Testis (tissue), 2 donors: ENCODE measurements at regions not wholly inside any gene's neighbourhood (a gene's known extent, or its start where the extent isn't known, plus 50 kb on each side); places are given as distances from the start of the nearest gene placed in this dataset.

ENCODE experiments used
- DNase-seq: peaks from one replicate; pipeline ENCODE4 v3.0.0-alpha.2; 2019
- H3K27ac ChIP-seq, 2 donors: fragments of 200-600 bp; sonication (generic); one replicate each; pipeline ENCODE4 v1.5.1; 2019
- H3K27me3 ChIP-seq: fragments of 200-600 bp; sonication (generic); one replicate; pipeline ENCODE4 v1.5.1; 2019
- H3K36me3 ChIP-seq: fragments of 200-600 bp; sonication (generic); one replicate; pipeline ENCODE4 v1.5.1; 2017; ENCODE audit warnings: low read depth; ENCODE audit errors: missing control alignments
- H3K4me1 ChIP-seq: fragments of 200-600 bp; sonication (generic); one replicate; pipeline ENCODE4 v1.5.1; 2019
- H3K4me3 ChIP-seq, 2 donors: fragments of 200-600 bp; sonication (generic); one replicate each; pipeline ENCODE4 v1.5.1; 2017 to 2019
- H3K9me3 ChIP-seq: fragments of 200-600 bp; sonication (generic); one replicate; pipeline ENCODE4 v1.5.1; 2017
- POLR2A ChIP-seq: fragments of 450-650 bp; IDR thresholded peaks from one replicate; pipeline ENCODE4 v1.6.1; 2017; ENCODE audit warnings: antibody characterized with exemption, mild to moderate bottlenecking, moderate library complexity
- WGBS, 2 donors: methylation state at CpG; one replicate each; pipeline ENCODE4 v1.1.5; 2018; 5-methylcytosine and 5-hydroxymethylcytosine counted together
- intact Hi-C: fragments of 100-400 bp; cut with DNase I; formaldehyde crosslinking; loops from one replicate; pipeline ENCODE4 v1.15.1; 2023; ENCODE audit warnings: low total_unique reads
- TF ChIP-seq, protein P1 (sequence below), 3 experiments: fragments of 450-650 bp in 2 of 3; fragments of 200-600 bp in 1 of 3; sonication (generic) in 1 of 3; IDR thresholded peaks; one replicate each; pipeline ENCODE4 v1.5.1; 2016 to 2019; ENCODE audit warnings: antibody characterized with exemption in 3 of 3, mild to moderate bottlenecking in 2 of 3, moderate library complexity in 1 of 3

- no peak for DNase-seq
- intact Hi-C loops = no loop called here
- H3K4me1 ChIP-seq = no peaks in the 10 kb centered on the region
- H3K9me3 ChIP-seq = no peaks in the 10 kb centered on the region
- no peaks in the 10 kb centered on the region for H3K36me3 ChIP-seq
- H3K4me3 ChIP-seq = no peak overlapping the region
- WGBS, 2 donors = 87 to 91% methylated on average over 3 of the region's 3 CpGs
- H3K27ac ChIP-seq = no peak overlapping the region
- TF ChIP-seq, protein P1, sequence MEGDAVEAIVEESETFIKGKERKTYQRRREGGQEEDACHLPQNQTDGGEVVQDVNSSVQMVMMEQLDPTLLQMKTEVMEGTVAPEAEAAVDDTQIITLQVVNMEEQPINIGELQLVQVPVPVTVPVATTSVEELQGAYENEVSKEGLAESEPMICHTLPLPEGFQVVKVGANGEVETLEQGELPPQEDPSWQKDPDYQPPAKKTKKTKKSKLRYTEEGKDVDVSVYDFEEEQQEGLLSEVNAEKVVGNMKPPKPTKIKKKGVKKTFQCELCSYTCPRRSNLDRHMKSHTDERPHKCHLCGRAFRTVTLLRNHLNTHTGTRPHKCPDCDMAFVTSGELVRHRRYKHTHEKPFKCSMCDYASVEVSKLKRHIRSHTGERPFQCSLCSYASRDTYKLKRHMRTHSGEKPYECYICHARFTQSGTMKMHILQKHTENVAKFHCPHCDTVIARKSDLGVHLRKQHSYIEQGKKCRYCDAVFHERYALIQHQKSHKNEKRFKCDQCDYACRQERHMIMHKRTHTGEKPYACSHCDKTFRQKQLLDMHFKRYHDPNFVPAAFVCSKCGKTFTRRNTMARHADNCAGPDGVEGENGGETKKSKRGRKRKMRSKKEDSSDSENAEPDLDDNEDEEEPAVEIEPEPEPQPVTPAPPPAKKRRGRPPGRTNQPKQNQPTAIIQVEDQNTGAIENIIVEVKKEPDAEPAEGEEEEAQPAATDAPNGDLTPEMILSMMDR (IDR thresholded peaks at IDR 0.05) = no peak
- no peak for TF ChIP-seq POLR2A
- H3K27me3 ChIP-seq = no peaks in the 10 kb centered on the region
Measured at GRCh38 chr22:48873191-48873520, 954.5 kb downstream of the BRD1 start.

DNA sequence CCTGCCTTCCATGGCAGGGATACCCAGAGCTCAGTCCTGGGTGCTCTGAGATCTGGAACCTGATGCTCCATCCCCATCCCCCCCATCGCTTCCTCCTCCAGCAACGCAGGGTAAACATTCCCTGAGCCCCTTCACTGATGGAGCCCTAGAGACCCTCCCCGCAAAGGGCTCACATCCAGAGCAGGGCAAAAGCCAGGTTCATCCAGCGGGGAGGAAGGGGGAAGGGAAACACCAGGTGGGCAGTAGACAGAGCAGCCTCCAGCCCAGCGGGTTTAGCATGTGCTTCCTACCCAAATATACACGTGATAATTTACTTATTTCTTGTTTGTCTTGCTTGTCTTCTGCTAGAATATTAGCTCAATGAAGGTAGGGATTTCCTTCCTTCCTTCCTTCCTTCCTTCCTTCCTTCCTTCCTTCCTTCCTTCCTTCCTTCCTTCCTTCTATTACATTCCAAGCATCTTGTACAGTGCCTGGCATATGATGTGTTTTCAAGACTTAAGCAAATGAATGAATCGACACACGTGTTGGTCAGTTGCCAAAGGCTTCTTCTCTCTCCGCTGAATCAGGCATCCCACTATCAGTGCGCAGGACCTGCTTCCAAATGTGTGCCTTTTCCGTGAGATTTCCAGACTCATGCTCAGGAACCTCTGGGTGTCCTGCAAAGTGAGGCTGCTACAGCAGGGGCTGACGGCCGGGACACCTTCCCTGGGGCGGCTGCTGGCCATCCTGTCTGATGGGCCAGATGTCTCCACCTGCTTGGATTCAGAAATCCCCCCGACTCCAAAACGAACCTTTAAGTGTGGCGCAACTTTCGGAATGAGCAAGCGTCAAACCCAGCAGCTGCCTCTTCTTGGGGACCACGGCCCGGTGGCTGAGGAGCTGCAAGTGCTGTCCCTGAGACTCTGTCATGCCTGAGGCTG lies 955.1 kb downstream of the BRD1 start:
- DNase-seq = no peak
- no peaks in the 10 kb centered on the region for H3K36me3 ChIP-seq
- TF ChIP-seq, protein P1 (IDR thresholded peaks at IDR 0.05) = no peak
- TF ChIP-seq POLR2A = no peak
- 79 to 81% methylated on average over 15 to 21 of the region's 21 CpGs for WGBS, 2 donors
- no peak overlapping the region for H3K27ac ChIP-seq
- intact Hi-C loops = no loop called here
- H3K4me1 ChIP-seq = no peaks in the 10 kb centered on the region
- no peak overlapping the region for H3K4me3 ChIP-seq
- H3K9me3 ChIP-seq = no peaks in the 10 kb centered on the region
- H3K27me3 ChIP-seq = no peaks in the 10 kb centered on the region

GRCh38 chr22:48871176-48871840 lies 956.4 kb downstream of the BRD1 start:
- DNase-seq = no peak
- 75 to 82% methylated on average over 9 to 12 of the region's 12 CpGs for WGBS, 2 donors
- Histone ChIP-seq H3K9me3 (no peaks in the 10 kb centered on the region), H3K27ac (no peak overlapping the region), H3K36me3 (no peaks in the 10 kb centered on the region), H3K27me3 (no peaks in the 10 kb centered on the region), H3K4me1 (no peaks in the 10 kb centered on the region), H3K4me3 (no peak overlapping the region)
- TF ChIP-seq, protein P1 (IDR thresholded peaks at IDR 0.05) = no peak
- TF ChIP-seq POLR2A = no peak
- intact Hi-C loops = no loop called here

- Histone ChIP-seq H3K27ac (no peak overlapping the region), H3K36me3 (no peaks in the 10 kb centered on the region), H3K4me1 (no peaks in the 10 kb centered on the region), H3K27me3 (no peaks in the 10 kb centered on the region), H3K4me3 (no peak overlapping the region), H3K9me3 (no peaks in the 10 kb centered on the region)
- no peak for DNase-seq
- TF ChIP-seq POLR2A = no peak
- TF ChIP-seq, protein P1 (IDR thresholded peaks at IDR 0.05) = no peak
- intact Hi-C loops = no loop called here
- WGBS, 2 donors = 82 to 86% methylated on average over 13 of the region's 13 CpGs
Measured at GRCh38 chr22:48870436-48870835, 957.2 kb downstream of the BRD1 start.
